ENCODE measurements at regions not wholly inside any gene's neighbourhood (a gene's known extent, or its start where the extent isn't known, plus 50 kb on each side); places are given as distances from the start of the nearest gene placed in this dataset.
A peak's percentile ranks its signal among the peaks of the same experiment; 100 is the strongest.

DNA sequence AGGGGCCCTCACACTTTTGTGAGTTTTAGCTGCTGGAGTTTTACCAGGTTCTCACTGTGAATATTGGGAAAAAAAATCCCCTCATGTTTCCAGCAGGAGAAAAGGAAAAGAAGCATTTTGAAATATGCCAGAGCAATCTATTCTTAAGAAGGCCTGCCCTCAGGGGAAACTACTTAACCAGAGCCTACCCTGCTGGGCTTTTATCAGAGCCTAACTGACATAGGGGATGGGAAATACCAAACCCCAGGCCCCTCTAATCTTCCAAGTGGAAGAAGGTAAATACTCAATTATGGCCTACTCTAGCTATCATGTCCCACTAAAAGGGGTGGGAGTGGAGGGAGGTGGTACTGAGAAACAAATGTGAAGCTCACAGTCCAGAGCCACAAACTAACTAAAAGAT is 68.7 kb upstream of the NMNAT3 start:
- intact Hi-C loops (cut with DNase I): no loop called here
- no peak for DNase-seq
- no peak overlapping the region for H3K4me3 ChIP-seq
- H3K4me1 ChIP-seq (ENCODE audit: insufficient read depth): peaks cover 3% of the 10 kb centered on the region
- TF ChIP-seq CTCF (IDR thresholded peaks at IDR 0.05): no peak
- no peak for TF ChIP-seq EP300 (IDR thresholded peaks at IDR 0.05)
- no peak for TF ChIP-seq POLR2A (IDR thresholded peaks at IDR 0.05)
- H3K27ac ChIP-seq: no peak overlapping the region
- H3K36me3 ChIP-seq: no peaks in the 10 kb centered on the region
- H3K9me3 ChIP-seq: no peaks in the 10 kb centered on the region
- H3K27me3 ChIP-seq: no peaks in the 10 kb centered on the region

DNA sequence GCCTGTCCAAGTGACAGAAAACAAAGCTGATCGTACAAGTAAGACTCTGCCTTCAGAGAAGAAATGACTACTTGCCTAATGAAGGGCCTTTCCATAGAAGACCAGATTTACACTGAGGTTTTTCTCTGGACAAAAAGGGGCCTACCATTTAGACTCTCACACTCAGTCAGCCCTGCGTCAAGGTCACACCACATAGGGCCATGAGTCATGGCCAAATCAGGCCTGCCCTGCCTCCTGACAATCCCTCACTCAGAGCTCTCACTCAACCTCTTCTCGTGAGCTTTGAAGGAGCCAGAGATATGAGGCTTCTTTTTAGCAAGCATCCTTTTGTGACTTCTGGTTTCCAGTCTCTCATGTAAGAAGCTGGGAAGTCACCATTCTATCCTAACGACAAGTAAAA is 68.1 kb upstream of the NMNAT3 start:
- H3K36me3 ChIP-seq: no peaks in the 10 kb centered on the region
- no peaks in the 10 kb centered on the region for H3K27me3 ChIP-seq
- H3K4me1 ChIP-seq (ENCODE audit: insufficient read depth): peaks cover 3% of the 10 kb centered on the region
- no peak overlapping the region for H3K4me3 ChIP-seq
- intact Hi-C loops (cut with DNase I): no loop called here
- no peaks in the 10 kb centered on the region for H3K9me3 ChIP-seq
- no peak for TF ChIP-seq EP300 (IDR thresholded peaks at IDR 0.05)
- no peak for TF ChIP-seq CTCF (IDR thresholded peaks at IDR 0.05)
- no peak for TF ChIP-seq POLR2A (IDR thresholded peaks at IDR 0.05)
- H3K27ac ChIP-seq: no peak overlapping the region
- DNase-seq: peak in 2 of 5 donors; percentile 20 to 30
- WGBS, 3 donors: 45 to 60% (median 48%) methylated on average over 4 of the region's 4 CpGs

DNA sequence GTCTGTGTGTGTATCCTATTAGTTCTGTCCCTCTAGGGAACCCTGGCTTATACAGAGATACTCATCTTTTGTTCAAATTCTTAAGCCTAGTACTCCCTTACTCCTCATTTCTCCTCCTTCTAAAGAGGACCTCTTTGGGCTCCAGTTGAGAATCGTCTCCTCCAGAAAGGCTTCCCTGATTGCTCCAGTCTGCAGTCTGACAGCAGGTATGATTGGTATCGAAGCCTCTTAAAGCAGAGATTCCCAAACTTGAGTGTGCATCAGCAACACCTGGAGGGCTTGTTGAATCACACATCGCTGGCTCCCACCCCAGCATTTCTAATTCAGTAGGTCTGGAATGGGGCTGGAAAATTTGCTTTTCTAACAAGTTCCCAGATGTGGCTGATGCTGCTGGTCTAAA is 60.9 kb upstream of the NMNAT3 start:
- WGBS, 3 donors: 93 to 95% (median 94%) methylated on average over 3 of the region's 3 CpGs

DNA sequence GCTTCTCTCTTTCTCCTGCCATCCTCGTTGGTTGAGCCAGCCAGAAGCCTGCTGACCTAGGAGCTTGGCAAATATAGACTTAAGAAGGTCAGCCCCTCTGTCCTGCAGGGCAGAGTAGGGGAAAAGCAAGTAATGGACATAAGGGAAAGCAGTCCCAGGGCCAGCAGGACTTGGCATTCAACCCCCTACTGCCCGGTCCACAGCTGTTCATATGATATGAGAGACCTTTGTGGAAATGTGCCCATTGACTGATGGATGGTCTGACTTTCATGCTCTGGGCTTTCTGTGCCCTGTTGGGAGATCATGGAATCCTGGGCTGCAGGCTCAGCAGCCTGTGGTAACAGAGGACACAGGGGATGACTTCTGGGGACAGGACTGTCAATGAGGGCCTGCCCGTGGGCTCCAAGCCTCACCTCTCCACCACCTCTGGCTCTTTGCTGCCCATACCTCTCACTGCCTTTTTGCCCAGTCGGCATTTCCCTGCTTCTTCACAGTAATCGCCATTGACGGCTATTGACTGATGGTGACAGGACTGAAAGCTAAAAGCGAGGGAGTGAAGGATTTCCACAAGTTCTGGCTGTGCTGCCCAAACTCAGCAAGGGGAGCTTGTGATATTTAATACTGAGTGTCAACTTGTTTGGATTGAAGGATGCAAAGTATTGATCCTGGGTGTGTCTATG is 60.0 kb upstream of the NMNAT3 start:
- 81 to 90% (median 87%) methylated on average over 7 of the region's 7 CpGs for WGBS, 3 donors
- TF ChIP-seq EP300 (IDR thresholded peaks at IDR 0.05): no peak
- no peak for TF ChIP-seq CTCF (IDR thresholded peaks at IDR 0.05)
- TF ChIP-seq POLR2A (IDR thresholded peaks at IDR 0.05): no peak
- DNase-seq: no peak
- no peak overlapping the region for H3K4me3 ChIP-seq
- no peaks in the 10 kb centered on the region for H3K36me3 ChIP-seq
- H3K27me3 ChIP-seq: no peaks in the 10 kb centered on the region
- intact Hi-C loops (cut with DNase I): no loop called here
- H3K4me1 ChIP-seq (ENCODE audit: insufficient read depth): no peaks in the 10 kb centered on the region
- no peaks in the 10 kb centered on the region for H3K9me3 ChIP-seq
- no peak overlapping the region for H3K27ac ChIP-seq

More for the DNA sequence above, 60.9 kb upstream of the NMNAT3 start:
- H3K27me3 ChIP-seq: no peaks in the 10 kb centered on the region
- intact Hi-C loops (cut with DNase I): no loop called here
- TF ChIP-seq POLR2A (IDR thresholded peaks at IDR 0.05): no peak
- TF ChIP-seq CTCF (IDR thresholded peaks at IDR 0.05): no peak
- no peak for TF ChIP-seq EP300 (IDR thresholded peaks at IDR 0.05)
- no peaks in the 10 kb centered on the region for H3K4me1 ChIP-seq (ENCODE audit: insufficient read depth)
- H3K9me3 ChIP-seq: no peaks in the 10 kb centered on the region
- H3K36me3 ChIP-seq: no peaks in the 10 kb centered on the region
- no peak for DNase-seq
- H3K27ac ChIP-seq: no peak overlapping the region
- H3K4me3 ChIP-seq: no peak overlapping the region
